ENCODE measurements at regions not wholly inside any gene's neighbourhood (a gene's known extent, or its start where the extent isn't known, plus 50 kb on each side); places are given as distances from the start of the nearest gene placed in this dataset.
"Not testable (repeated sequence)": the region's sequence is repeated elsewhere in the genome, so short reads cannot be mapped to it uniquely, and the experiment has no call there.

DNA sequence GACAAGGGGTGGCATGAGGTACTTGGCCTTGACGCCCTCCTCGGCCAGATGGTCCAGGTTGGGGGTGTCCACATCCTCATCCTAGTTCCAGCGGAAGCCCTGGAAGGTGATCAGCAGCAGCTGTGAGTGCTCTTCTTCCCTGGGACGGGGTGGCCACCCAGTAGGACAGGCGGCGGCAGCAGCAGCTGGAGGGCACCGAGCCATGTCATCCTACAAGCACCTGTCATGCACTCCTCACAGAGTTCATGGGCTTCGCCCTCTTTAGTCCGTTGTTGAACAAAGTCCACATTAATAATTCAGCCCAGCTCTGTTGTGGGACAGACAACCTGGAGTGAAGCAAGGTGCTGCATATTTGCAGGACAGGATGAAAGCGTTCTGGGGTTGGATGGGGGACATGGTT lies 153.4 kb upstream of the CCZ1B start:
- not testable (repeated sequence) for H3K27ac ChIP-seq (ENCODE audit: low read length); H3K9me3 ChIP-seq (ENCODE audit: insufficient read depth, low read length, severe bottlenecking); H3K4me3 ChIP-seq (ENCODE audit: low read depth in 1 of 2, low read length in 2 of 2); H2AFZ ChIP-seq (ENCODE audit: low read depth, low read length); H4K20me1 ChIP-seq (ENCODE audit: insufficient read depth, low read length); H3K9ac ChIP-seq (ENCODE audit: low read depth, low read length); H3K4me2 ChIP-seq (ENCODE audit: insufficient read depth, low read length); ATAC-seq (ENCODE audit: insufficient read depth, low read depth); H3K79me2 ChIP-seq (ENCODE audit: insufficient read depth, low read length); DNase-seq; H3K27me3 ChIP-seq (ENCODE audit: insufficient read depth, low read length, poor library complexity); H3K4me1 ChIP-seq (ENCODE audit: insufficient read depth, low read length); H3K36me3 ChIP-seq (ENCODE audit: insufficient read depth, low read length)

DNA sequence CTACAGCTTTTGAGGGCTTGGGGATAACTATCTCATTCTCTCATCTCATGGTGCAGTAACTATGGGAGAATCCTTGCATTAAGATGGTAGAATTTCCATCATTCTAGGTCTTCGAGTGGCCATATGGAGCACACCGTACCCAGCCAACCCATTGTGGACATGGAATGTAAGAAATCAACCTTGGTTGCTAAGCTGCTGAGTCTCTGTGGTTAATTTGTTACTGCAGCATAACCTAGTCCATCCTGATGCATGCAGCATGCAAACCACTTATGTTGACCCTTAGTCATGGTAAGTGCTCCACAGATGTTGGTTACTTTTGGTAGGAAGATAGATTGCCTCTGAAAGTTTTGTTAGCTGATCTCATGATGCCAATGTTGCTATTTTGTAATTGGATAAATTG lies 156.3 kb upstream of the CCZ1B start:
- H3K4me2 ChIP-seq (ENCODE audit: insufficient read depth, low read length); H3K4me3 ChIP-seq (ENCODE audit: low read depth in 1 of 2, low read length in 2 of 2); H3K79me2 ChIP-seq (ENCODE audit: insufficient read depth, low read length); H3K9ac ChIP-seq (ENCODE audit: low read depth, low read length); H3K27ac ChIP-seq (ENCODE audit: low read length); H4K20me1 ChIP-seq (ENCODE audit: insufficient read depth, low read length); H3K27me3 ChIP-seq (ENCODE audit: insufficient read depth, low read length, poor library complexity); H3K9me3 ChIP-seq (ENCODE audit: insufficient read depth, low read length, severe bottlenecking); H2AFZ ChIP-seq (ENCODE audit: low read depth, low read length); H3K36me3 ChIP-seq (ENCODE audit: insufficient read depth, low read length); ATAC-seq (ENCODE audit: insufficient read depth, low read depth); H3K4me1 ChIP-seq (ENCODE audit: insufficient read depth, low read length); DNase-seq: not testable (repeated sequence)

DNA sequence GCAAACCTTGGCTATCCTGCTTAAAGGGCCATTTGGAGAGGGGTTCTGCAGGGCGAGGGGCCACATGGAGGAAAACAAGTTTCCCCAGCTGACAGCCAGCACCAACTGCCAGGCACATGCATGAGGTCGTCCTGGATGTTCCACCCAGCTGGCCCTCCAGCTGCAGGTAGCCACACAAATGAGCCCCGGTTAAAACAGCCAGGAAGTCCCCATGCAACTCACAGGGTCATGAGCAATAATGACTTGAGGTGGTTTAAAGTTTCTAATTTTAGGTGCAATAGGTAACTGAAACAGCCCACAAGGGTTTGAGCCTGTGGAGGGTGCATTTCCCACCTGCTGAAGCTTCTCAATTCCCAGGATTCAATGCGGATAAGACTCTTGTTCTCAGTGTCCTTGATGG lies 160.8 kb upstream of the CCZ1B start:
- H3K27me3 ChIP-seq (ENCODE audit: insufficient read depth, low read length, poor library complexity); H4K20me1 ChIP-seq (ENCODE audit: insufficient read depth, low read length); H3K36me3 ChIP-seq (ENCODE audit: insufficient read depth, low read length); H3K79me2 ChIP-seq (ENCODE audit: insufficient read depth, low read length); H3K4me1 ChIP-seq (ENCODE audit: insufficient read depth, low read length); H3K9me3 ChIP-seq (ENCODE audit: insufficient read depth, low read length, severe bottlenecking); H3K4me3 ChIP-seq (ENCODE audit: low read depth in 1 of 2, low read length in 2 of 2); H3K9ac ChIP-seq (ENCODE audit: low read depth, low read length); H3K27ac ChIP-seq (ENCODE audit: low read length); H2AFZ ChIP-seq (ENCODE audit: low read depth, low read length); ATAC-seq (ENCODE audit: insufficient read depth, low read depth); H3K4me2 ChIP-seq (ENCODE audit: insufficient read depth, low read length); DNase-seq: not testable (repeated sequence)

DNA sequence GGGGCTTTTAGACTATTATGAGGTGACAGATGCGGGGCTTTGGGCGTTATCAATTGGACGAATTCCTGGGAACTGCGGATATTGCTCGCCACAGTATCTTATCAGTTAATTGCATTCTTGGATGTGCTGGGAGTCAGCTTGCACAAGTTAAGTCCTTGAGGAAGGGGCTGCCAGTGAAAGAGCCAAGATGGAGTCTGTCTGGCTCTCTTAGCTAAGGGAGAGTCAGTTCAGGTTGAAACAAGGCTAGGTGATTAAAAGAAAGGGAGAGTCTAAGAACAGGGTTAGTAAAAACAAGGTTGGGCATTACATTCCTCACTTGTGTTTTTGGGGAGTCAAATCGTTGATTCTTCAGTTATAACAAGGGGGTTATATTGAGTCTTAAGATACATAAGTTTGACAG lies 162.5 kb upstream of the CCZ1B start:
- not testable (repeated sequence) for H3K4me3 ChIP-seq (ENCODE audit: low read depth in 1 of 2, low read length in 2 of 2); DNase-seq; H3K27me3 ChIP-seq (ENCODE audit: insufficient read depth, low read length, poor library complexity); H3K9ac ChIP-seq (ENCODE audit: low read depth, low read length); H4K20me1 ChIP-seq (ENCODE audit: insufficient read depth, low read length); H3K79me2 ChIP-seq (ENCODE audit: insufficient read depth, low read length); H2AFZ ChIP-seq (ENCODE audit: low read depth, low read length); ATAC-seq (ENCODE audit: insufficient read depth, low read depth); H3K4me1 ChIP-seq (ENCODE audit: insufficient read depth, low read length); H3K36me3 ChIP-seq (ENCODE audit: insufficient read depth, low read length); H3K27ac ChIP-seq (ENCODE audit: low read length); H3K4me2 ChIP-seq (ENCODE audit: insufficient read depth, low read length); H3K9me3 ChIP-seq (ENCODE audit: insufficient read depth, low read length, severe bottlenecking)

DNA sequence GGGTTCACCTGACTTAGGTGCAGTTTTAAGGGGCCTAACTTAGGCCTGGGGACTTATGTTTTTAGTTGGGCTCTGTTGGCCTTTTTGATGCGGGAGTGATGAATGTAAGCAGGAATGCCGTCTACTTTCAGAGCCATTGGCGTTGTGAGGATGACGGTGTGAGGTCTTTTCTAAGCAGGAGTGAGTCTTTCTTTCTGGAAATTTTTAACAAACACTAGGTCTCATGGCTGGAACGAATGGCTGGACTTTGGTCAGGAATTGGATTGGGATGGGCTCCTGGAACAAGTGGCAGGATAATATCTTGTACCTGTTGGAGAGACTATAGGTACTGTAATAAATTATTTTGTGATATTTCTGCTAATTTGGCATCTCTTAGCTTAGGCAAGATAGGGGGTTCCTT lies 163.9 kb upstream of the CCZ1B start:
- DNase-seq; H3K27ac ChIP-seq (ENCODE audit: low read length); H3K9me3 ChIP-seq (ENCODE audit: insufficient read depth, low read length, severe bottlenecking); H3K9ac ChIP-seq (ENCODE audit: low read depth, low read length); H3K36me3 ChIP-seq (ENCODE audit: insufficient read depth, low read length); H3K27me3 ChIP-seq (ENCODE audit: insufficient read depth, low read length, poor library complexity); H4K20me1 ChIP-seq (ENCODE audit: insufficient read depth, low read length); H3K4me2 ChIP-seq (ENCODE audit: insufficient read depth, low read length); H3K4me3 ChIP-seq (ENCODE audit: low read depth in 1 of 2, low read length in 2 of 2); H3K79me2 ChIP-seq (ENCODE audit: insufficient read depth, low read length); H3K4me1 ChIP-seq (ENCODE audit: insufficient read depth, low read length); H2AFZ ChIP-seq (ENCODE audit: low read depth, low read length); ATAC-seq (ENCODE audit: insufficient read depth, low read depth): not testable (repeated sequence)

DNA sequence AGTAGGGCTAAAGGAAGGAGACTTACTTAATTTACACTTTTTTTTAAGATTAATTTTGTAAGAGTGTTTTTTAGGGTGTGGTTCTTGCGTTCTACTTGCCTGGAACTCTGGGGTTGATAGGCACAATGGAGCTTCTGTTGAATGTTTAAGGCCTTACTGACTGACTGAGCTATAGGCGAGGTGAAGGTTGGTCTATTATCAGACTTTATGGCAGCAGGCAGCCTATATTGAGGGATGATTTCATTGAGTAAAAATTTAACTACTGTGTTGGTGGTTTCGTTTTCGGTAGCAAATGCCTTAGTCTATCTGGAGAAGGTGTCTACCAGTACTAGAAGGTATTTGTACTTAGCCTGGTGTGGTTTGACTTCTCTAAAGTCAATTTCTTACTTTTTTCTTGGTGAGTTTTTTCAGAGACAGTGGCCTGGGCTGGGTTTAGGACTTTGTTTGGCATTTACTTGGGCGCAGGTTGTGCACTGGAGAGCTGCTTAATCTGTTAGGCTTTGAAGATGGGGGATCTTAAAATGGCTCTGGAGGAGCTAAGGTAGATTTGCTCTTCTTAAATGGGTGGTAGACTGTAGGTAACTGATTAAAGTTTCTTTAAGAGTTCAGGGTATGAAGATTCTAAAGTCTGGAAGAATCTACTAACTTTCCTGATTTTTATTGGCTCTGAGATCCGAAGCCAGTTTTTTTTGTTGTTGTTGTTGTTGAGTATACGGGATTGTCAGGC lies 164.5 kb upstream of the CCZ1B start:
- H3K4me3 ChIP-seq (ENCODE audit: low read depth in 1 of 2, low read length in 2 of 2); H3K79me2 ChIP-seq (ENCODE audit: insufficient read depth, low read length); H3K36me3 ChIP-seq (ENCODE audit: insufficient read depth, low read length); H3K27ac ChIP-seq (ENCODE audit: low read length); H3K4me1 ChIP-seq (ENCODE audit: insufficient read depth, low read length); DNase-seq; H3K27me3 ChIP-seq (ENCODE audit: insufficient read depth, low read length, poor library complexity); H4K20me1 ChIP-seq (ENCODE audit: insufficient read depth, low read length); H3K9ac ChIP-seq (ENCODE audit: low read depth, low read length); H3K9me3 ChIP-seq (ENCODE audit: insufficient read depth, low read length, severe bottlenecking); H2AFZ ChIP-seq (ENCODE audit: low read depth, low read length); H3K4me2 ChIP-seq (ENCODE audit: insufficient read depth, low read length); ATAC-seq (ENCODE audit: insufficient read depth, low read depth): not testable (repeated sequence)

DNA sequence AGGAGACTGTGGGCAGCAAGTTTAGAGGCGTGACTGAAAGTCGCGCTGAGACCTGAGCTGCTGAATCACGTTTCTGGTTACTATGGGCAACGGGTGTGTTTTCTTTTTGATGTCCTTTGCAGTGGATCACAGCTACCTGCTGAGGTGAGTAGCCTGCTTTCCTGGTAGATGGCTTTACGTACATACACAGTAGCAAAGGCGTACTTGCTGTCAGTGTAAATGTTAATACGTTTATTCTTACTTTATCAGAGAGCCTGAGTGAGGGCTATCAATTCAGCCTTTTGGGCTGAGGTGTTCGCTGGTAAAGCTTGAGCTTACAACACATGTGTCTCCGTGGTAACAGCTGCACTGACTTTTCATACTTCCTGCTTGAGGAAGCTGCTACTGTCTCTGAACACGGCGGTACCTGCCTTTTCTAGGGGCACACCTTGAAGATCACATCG lies 165.1 kb upstream of the CCZ1B start:
- not testable (repeated sequence) for H3K36me3 ChIP-seq (ENCODE audit: insufficient read depth, low read length); H2AFZ ChIP-seq (ENCODE audit: low read depth, low read length); H3K27me3 ChIP-seq (ENCODE audit: insufficient read depth, low read length, poor library complexity); ATAC-seq (ENCODE audit: insufficient read depth, low read depth); H3K79me2 ChIP-seq (ENCODE audit: insufficient read depth, low read length); H3K27ac ChIP-seq (ENCODE audit: low read length); H4K20me1 ChIP-seq (ENCODE audit: insufficient read depth, low read length); H3K4me1 ChIP-seq (ENCODE audit: insufficient read depth, low read length); H3K9ac ChIP-seq (ENCODE audit: low read depth, low read length); DNase-seq; H3K9me3 ChIP-seq (ENCODE audit: insufficient read depth, low read length, severe bottlenecking); H3K4me2 ChIP-seq (ENCODE audit: insufficient read depth, low read length); H3K4me3 ChIP-seq (ENCODE audit: low read depth in 1 of 2, low read length in 2 of 2)

DNA sequence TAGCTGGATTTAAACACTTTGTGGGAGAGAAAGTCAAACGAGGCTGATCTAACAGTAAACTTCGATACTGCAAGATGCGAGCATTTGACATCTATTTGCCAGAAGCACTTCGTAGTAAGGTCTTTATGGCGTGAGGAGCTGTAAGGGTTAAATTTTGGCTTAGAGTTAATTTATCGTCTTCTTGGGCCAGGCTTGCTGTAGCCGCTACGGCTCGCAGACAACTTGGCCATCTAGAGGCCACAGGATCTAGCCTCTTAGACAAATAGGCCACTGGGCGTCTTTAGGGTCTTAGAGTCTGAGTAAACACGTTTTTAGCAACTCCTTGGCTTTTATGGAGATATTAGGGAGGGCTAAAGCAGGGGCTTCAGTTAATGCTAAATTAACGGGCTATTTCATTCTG lies 165.6 kb upstream of the CCZ1B start:
- H3K27ac ChIP-seq (ENCODE audit: low read length); ATAC-seq (ENCODE audit: insufficient read depth, low read depth); DNase-seq; H3K9ac ChIP-seq (ENCODE audit: low read depth, low read length); H2AFZ ChIP-seq (ENCODE audit: low read depth, low read length); H3K4me3 ChIP-seq (ENCODE audit: low read depth in 1 of 2, low read length in 2 of 2); H3K79me2 ChIP-seq (ENCODE audit: insufficient read depth, low read length); H3K9me3 ChIP-seq (ENCODE audit: insufficient read depth, low read length, severe bottlenecking); H3K4me2 ChIP-seq (ENCODE audit: insufficient read depth, low read length); H3K36me3 ChIP-seq (ENCODE audit: insufficient read depth, low read length); H3K27me3 ChIP-seq (ENCODE audit: insufficient read depth, low read length, poor library complexity); H3K4me1 ChIP-seq (ENCODE audit: insufficient read depth, low read length); H4K20me1 ChIP-seq (ENCODE audit: insufficient read depth, low read length): not testable (repeated sequence)

Measured in DND-41 (cell line).